GM23338 (cell line): ENCODE measurements at regions not wholly inside any gene's neighbourhood (a gene's known extent, or its start where the extent isn't known, plus 50 kb on each side); places are given as distances from the start of the nearest gene placed in this dataset.

ENCODE experiments used
- CREB1 ChIP-seq: fragments of 250-450 bp; sonication (Bioruptor Pico); IDR thresholded peaks from 2 replicates; pipeline ENCODE4 v1.5.0; 2020; ENCODE audit warnings: low read depth, mild to moderate bottlenecking, moderate library complexity
- CTCF ChIP-seq, 2 experiments: fragments of 200-600 bp in 1 of 2; sonication (generic) in 1 of 2; conservative IDR thresholded peaks; 2 replicates each; pipeline versions ENCODE4 v1.5.1 to v1.6.1; 2016 to 2017; ENCODE audit warnings: antibody characterized with exemption in 2 of 2, low read depth in 2 of 2, mild to moderate bottlenecking in 2 of 2, moderate library complexity in 1 of 2
- ETS1 ChIP-seq: IDR thresholded peaks from 2 replicates; pipeline ENCODE4 v1.6.1; 2016; ENCODE audit warnings: antibody characterized with exemption
- EZH2 ChIP-seq: fragments of 200-600 bp; sonication (generic); IDR thresholded peaks from one replicate; pipeline ENCODE4 v1.8.0; 2017; ENCODE audit warnings: antibody characterized with exemption, mild to moderate bottlenecking, low read depth; ENCODE audit not compliant: unreplicated experiment
- EZH2phosphoT487 ChIP-seq: fragments of 200-600 bp; sonication (generic); IDR thresholded peaks from one replicate; pipeline ENCODE4 v1.8.1; 2018; ENCODE audit warnings: antibody characterized with exemption; ENCODE audit not compliant: unreplicated experiment
- JUNB ChIP-seq: IDR thresholded peaks from one replicate; pipeline ENCODE4 v1.6.1; 2016; ENCODE audit warnings: antibody characterized with exemption; ENCODE audit not compliant: unreplicated experiment
- NANOG ChIP-seq: IDR thresholded peaks from 2 replicates; pipeline ENCODE4 v1.6.1; 2016; ENCODE audit warnings: antibody characterized with exemption, borderline replicate concordance
- POLR2AphosphoS5 ChIP-seq: IDR thresholded peaks from 2 replicates; pipeline ENCODE4 v1.6.1; 2016; ENCODE audit warnings: antibody characterized with exemption, low read depth
- STAT1 ChIP-seq: IDR thresholded peaks from one replicate; pipeline ENCODE4 v1.6.1; 2016; ENCODE audit warnings: antibody characterized with exemption; ENCODE audit not compliant: unreplicated experiment
- ZNF331 ChIP-seq: fragments of 250-450 bp; sonication (Bioruptor Pico); IDR thresholded peaks from 2 replicates; pipeline ENCODE4 v1.5.0; 2020; ENCODE audit warnings: low read depth, mild to moderate bottlenecking, moderate library complexity
- TF ChIP-seq, protein P1 (sequence below): IDR thresholded peaks from one replicate; pipeline ENCODE4 v1.6.1; 2018; ENCODE audit warnings: antibody characterized with exemption; ENCODE audit not compliant: unreplicated experiment

- TF ChIP-seq CTCF (conservative IDR thresholded peaks at IDR 0.05; ENCODE audit: low read depth in 2 of 2) (no peak), CREB1 (no peak), NANOG (no peak), EZH2 (no peak), EZH2phosphoT487 (no peak), ETS1 (no peak), JUNB (no peak), POLR2AphosphoS5 (no peak), STAT1 (no peak), ZNF331 (no peak)
- TF ChIP-seq, protein P1, sequence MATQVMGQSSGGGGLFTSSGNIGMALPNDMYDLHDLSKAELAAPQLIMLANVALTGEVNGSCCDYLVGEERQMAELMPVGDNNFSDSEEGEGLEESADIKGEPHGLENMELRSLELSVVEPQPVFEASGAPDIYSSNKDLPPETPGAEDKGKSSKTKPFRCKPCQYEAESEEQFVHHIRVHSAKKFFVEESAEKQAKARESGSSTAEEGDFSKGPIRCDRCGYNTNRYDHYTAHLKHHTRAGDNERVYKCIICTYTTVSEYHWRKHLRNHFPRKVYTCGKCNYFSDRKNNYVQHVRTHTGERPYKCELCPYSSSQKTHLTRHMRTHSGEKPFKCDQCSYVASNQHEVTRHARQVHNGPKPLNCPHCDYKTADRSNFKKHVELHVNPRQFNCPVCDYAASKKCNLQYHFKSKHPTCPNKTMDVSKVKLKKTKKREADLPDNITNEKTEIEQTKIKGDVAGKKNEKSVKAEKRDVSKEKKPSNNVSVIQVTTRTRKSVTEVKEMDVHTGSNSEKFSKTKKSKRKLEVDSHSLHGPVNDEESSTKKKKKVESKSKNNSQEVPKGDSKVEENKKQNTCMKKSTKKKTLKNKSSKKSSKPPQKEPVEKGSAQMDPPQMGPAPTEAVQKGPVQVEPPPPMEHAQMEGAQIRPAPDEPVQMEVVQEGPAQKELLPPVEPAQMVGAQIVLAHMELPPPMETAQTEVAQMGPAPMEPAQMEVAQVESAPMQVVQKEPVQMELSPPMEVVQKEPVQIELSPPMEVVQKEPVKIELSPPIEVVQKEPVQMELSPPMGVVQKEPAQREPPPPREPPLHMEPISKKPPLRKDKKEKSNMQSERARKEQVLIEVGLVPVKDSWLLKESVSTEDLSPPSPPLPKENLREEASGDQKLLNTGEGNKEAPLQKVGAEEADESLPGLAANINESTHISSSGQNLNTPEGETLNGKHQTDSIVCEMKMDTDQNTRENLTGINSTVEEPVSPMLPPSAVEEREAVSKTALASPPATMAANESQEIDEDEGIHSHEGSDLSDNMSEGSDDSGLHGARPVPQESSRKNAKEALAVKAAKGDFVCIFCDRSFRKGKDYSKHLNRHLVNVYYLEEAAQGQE: no peak
Measured at GRCh38 chr6:134830940-134831339, 119.0 kb downstream of the ALDH8A1 start.
